HG03521 (cell line): ENCODE measurements at regions not wholly inside any gene's neighbourhood (a gene's known extent, or its start where the extent isn't known, plus 50 kb on each side); places are given as distances from the start of the nearest gene placed in this dataset.
"Not testable (repeated sequence)": the region's sequence is repeated elsewhere in the genome, so short reads cannot be mapped to it uniquely, and the experiment has no call there.

ENCODE experiments used
- ATAC-seq: cut with Tn5 transposase; IDR thresholded peaks from one replicate; pipeline ENCODE4 v1.9.1; 2021; ENCODE audit warnings: mild to moderate bottlenecking, moderate library complexity; ENCODE audit not compliant: unreplicated experiment

GRCh38 chr5:36739751-36740221 lies 133.4 kb downstream of the SLC1A3 start:
- ATAC-seq = peak; percentile 53

- ATAC-seq = no peak
Measured at GRCh38 chr5:36740259-36740898, 134.0 kb downstream of the SLC1A3 start.

GRCh38 chr5:36741128-36741527 lies 134.7 kb downstream of the SLC1A3 start:
- no peak for ATAC-seq

DNA sequence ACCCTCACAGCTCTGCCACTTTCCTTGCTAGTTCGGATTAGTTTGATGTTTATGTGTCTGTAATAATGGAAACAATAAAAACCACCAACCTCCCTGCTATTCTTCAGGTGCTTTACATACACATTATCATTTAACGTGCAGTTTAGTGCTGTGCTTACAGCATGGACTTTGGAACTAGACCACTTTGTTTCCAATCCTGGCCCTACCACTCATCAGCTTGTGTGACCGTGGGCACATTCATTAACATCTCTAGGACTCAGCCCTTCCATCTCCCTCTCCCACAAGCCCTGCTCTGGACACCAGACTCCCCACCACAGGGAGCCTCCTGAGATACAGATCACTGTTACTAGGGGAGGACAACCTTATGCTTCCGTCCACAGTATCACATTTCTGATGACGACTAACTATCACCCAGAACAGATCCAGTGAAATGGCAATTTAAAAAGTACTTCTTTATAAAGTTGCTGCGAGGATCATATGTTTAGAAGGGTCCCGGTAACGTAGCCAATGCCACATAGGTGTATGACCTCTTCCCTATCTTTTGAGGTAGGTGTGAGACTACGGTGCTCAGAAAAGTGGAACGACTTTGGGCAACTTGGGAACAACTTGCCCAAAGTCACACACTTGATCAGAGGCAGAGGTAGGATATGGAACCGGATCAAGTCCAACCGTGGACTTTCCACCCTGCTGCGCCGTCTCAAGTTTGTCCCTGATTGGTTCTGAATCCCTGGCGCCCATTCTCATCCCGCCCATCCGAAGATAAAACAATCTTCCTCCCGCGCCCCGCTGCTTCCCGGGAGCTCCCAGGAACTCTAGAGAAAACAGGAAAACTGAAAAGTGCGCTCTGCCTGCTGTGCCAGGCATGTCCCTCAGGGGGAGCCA lies 132.4 kb upstream of the NIPBL start:
- peak; percentile 3 for ATAC-seq

DNA sequence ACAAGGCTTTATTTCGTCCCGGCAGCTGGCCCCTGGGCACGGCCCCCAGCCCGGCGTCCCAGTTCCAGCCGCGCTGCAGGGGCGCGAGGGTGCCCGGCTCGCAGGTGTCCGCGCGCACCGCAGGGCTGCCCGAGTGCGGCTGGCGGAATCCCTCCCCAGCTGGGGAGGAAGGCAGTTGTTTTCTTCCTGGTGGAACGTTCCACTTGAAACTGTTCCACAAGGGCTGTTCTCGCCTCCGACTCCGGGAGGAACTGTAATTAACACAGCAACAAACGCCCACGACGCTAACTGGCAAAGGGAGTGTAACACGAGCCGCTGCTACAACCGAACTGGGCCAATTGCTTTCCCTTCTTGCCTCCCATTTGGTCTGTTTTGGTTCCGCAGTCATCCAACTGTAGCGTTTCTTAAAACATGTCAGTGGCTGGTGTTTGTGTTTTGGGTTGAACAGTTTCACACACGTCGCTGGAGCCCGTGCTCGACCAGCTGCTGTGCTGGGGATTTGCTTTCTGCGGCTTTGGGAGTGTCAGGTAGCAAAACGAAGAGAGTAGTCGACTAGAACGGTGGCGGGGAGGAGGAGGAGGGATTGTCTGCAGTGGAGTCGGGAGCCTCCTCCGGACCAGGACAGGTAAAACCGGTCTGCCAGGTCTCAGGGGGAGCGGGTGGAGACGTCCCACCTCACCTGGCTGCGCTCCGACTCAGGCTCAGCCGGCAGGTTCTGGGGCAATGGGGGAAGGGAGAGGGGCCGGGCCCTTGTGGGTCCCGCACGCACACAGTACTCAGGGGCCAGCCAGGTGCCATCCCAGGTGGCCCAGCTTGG lies 131.6 kb upstream of the NIPBL start:
- ATAC-seq = peak; percentile 65

DNA sequence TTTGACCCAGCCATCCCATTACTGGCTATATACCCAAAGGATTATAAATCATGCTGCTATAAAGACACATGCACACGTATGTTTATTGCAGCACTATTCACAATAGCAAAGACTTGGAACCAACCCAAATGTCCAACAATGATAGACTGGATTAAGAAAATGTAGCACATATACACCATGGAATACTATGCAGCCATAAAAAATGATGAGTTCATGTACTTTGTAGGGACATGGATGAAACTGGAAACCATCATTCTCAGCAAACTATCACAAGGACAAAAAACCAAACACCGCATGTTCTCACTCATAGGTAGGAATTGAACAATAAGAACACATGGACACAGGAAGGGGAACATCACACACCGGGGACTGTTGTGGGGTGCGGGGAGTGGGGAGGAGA lies 128.8 kb upstream of the NIPBL start:
- ATAC-seq = not testable (repeated sequence)

DNA sequence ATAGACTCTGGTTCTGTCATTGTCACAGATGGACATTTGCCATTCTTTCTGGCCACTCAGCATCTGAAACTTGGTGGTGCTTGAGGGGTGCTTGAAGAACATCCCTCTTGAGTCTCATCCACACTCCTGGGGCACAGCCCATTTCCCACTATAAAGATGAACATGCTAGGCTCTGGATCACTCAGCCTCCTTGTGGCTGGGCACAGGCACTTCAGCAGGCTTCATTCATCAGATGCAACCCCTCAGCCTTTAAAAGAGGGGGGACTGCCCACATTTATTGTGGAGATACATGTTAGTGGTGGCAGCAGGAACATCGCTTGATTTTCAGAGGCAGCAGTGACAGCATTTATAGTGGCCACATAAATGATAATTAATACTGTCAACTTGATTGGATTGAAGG lies 124.7 kb upstream of the NIPBL start:
- no peak for ATAC-seq

DNA sequence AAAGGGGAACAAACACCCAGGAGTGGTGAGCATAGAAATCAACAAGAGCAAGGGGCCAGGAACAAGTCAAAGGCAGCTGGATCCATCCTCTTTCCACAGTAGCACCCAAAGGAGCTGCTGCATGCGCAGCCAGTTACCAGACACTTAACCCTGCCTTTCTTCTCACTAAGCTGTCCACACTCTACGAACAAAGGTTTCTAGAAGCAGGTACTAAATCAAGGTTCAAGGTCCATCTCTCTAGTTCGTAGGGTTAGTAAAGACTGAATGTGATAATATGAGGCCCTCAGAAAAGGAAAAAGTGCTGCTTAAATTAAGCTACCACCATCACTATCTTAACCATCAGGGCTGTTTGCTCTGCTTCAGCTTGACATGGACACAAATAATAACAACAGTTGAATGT lies 121.2 kb upstream of the NIPBL start:
- no peak for ATAC-seq

- ATAC-seq = no peak
Measured at GRCh38 chr5:36755920-36756488, 120.6 kb upstream of the NIPBL start.

DNA sequence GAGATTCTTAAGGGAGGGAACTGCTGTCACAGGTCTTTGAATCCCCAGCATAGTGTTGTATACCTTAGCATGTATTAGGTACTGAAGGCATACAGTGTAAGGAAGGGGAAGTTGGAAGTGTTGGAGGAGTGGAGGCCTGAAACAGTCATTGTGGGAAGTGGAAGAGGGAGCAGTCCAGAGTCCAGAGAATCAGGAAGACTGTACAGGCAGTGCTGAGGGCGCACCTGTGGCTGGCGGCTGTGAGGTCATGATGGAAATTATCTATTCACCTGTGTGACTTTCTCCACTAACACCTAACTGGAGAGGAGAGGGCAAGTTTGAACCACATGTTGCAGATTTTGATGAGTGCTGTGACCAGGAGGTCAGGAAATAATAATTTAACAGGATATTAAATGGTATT lies 119.7 kb upstream of the NIPBL start:
- ATAC-seq = no peak

- no peak for ATAC-seq
Measured at GRCh38 chr5:36759117-36759516, 117.5 kb upstream of the NIPBL start.

- ATAC-seq = no peak
Measured at GRCh38 chr5:36763454-36763853, 113.1 kb upstream of the NIPBL start.

DNA sequence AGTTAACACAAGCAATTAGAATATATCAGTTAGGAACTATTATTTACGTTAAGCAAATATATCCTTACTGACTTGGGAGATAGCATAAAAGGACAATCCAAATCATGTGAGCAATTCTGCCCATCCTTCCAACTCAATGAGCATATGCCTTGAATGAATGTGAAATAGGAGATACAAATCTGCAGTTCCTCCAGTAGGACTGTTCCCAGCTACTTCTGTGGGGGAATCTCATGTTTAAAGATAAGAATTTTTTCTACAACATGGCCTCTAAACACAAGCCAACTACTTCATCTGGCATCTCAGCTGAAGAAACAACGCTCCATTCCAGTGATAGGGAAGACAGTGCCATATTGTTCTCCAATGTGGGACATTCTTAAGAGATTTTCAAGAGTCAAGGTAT lies 110.7 kb upstream of the NIPBL start:
- no peak for ATAC-seq

DNA sequence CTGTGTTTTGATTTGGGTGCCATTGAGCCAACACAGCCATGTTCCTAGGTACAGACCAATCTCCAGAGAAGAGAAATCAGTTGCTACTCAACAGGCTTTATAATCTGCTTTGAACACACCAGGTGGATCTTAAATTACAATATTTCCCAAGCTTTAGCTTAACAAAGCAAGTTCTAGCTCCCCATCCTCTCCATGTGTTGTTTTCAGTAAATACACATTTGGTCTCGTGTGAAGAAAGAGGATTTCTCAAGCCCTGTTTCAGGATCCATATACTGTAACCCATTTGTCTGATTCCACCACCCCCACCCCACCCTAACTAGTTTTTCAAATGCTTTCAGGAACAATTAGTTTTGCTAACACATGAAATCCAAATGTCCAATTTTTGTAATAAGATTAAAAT lies 109.6 kb upstream of the NIPBL start:
- no peak for ATAC-seq

GRCh38 chr5:36768450-36768849 lies 108.1 kb upstream of the NIPBL start:
- ATAC-seq = no peak

GRCh38 chr5:36769129-36769770 lies 107.3 kb upstream of the NIPBL start:
- ATAC-seq = no peak

GRCh38 chr5:36770125-36770524 lies 106.4 kb upstream of the NIPBL start:
- no peak for ATAC-seq

DNA sequence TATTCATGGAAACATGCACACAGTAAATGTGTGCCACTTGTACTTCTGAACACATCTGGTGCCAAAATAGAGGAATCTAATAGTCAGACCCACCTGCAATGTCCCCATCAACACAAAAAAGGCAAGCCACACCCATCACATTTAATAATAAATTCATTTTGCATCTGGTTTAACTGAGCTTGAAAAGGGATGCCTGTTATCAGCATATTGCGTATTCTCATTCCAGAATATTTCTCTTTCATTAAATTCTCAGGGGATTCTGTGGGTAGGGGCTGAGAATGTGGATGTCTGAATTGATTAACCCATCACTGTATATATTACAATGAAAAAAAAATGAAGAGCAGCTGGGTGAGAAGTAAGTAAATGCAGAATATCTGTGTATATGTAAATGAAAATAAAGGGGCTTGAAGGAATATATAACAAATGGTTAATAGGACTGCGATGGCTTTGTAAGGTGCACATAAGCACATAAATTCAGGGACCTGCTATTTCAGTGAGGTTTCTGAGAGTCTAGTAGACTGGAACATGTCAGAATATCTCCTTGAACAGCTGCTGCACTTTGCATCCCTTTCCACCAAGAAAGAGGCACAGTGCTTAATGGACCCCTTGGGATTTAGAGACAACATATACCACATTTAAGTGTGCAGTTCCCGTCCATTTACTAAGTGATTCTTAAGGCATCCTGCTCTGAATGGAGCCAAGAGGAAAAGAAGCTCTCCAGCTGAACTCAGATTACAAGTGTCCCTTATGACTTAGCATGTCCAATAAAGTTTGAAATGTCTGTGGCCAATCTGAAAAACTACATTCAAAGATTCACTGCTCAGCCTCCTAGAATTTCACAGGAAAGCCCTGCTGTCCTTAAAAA lies 104.1 kb upstream of the NIPBL start:
- no peak for ATAC-seq

GRCh38 chr5:36777105-36777757 lies 99.3 kb upstream of the NIPBL start:
- no peak for ATAC-seq
